BLaER1 treated with 17β-estradiol and CSF1 and Interleukin-3, amounts not matched to agents 10 nM and 100 nM (cell line): ENCODE measurements at regions not wholly inside any gene's neighbourhood (a gene's known extent, or its start where the extent isn't known, plus 50 kb on each side); places are given as distances from the start of the nearest gene placed in this dataset.

Experiments used
- H3K27ac ChIP-seq, 11 experiments: shearing (Covaris generic); formaldehyde crosslinking; 2 replicates each; pipeline ENCODE4 v1.8.1; 2022
- H3K27me3 ChIP-seq, 11 experiments: shearing (Covaris generic); formaldehyde crosslinking; 2 replicates each; pipeline ENCODE4 v1.8.1; 2022
- H3K36me3 ChIP-seq, 11 experiments: shearing (Covaris generic); formaldehyde crosslinking; 2 replicates each; pipeline ENCODE4 v1.8.1; 2022
- H3K4me1 ChIP-seq, 10 experiments: shearing (Covaris generic); formaldehyde crosslinking; 2 replicates each; pipeline ENCODE4 v1.8.1; 2022
- H3K4me2 ChIP-seq, 11 experiments: shearing (Covaris generic); formaldehyde crosslinking; 2 replicates each; pipeline ENCODE4 v1.8.1; 2022
- H3K4me3 ChIP-seq, 10 experiments: shearing (Covaris generic); formaldehyde crosslinking; 2 replicates each; pipeline ENCODE4 v1.8.1; 2022
- H3K9ac ChIP-seq, 11 experiments: shearing (Covaris generic); formaldehyde crosslinking; 2 replicates each; pipeline ENCODE4 v1.8.1; 2022
- H3K9me3 ChIP-seq, 11 experiments: shearing (Covaris generic); formaldehyde crosslinking; replicated peaks in 1 of 11; 2 replicates each; pipeline ENCODE4 v1.8.1; 2022
- H4K20me1 ChIP-seq, 11 experiments: shearing (Covaris generic); formaldehyde crosslinking; 2 replicates each; pipeline ENCODE4 v1.8.1; 2022
- Cebpa-rat ChIP-seq, 11 experiments: shearing (Covaris generic); IDR thresholded peaks; 2 replicates each; pipeline ENCODE4 v1.8.1; 2022

DNA sequence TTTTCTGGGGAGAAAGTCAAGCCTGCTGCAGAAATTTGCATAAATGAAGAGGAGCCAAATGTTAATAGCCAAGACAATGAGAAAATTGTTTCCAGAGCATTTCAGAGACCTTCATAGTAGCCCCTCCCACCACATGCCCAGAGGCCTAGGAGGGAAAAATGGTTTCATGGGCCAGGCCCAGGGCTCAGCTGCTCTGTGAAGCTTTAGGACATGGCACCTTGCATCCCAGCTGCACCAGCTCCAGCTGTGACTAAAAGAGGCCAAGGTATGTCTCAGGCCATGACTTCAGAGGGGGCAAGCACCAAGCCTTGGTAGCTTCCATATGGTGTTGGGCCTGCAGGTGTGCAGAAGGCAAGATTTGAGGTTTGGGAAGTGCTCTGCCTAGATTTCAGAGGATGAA is 258.8 kb upstream of the SATB1 start:
- Histone ChIP-seq H3K36me3 (0 out of 22 replicates have a peak, but pooled peaks cover 0 to 3% (median 0%) of the 10 kb centered on the region in 11 experiments), H3K27me3 (no peaks in the 10 kb centered on the region), H3K4me1 (peaks cover 0 to 7% (median 0%) of the 10 kb centered on the region in 10 experiments; a peak in 5 of 20 replicates), H3K4me2 (no peak overlapping the region), H3K27ac (no peak overlapping the region), H3K4me3 (no peak overlapping the region), H4K20me1 (no peaks in the 10 kb centered on the region), H3K9ac (no peak overlapping the region), H3K9me3 (peaks cover 8 to 12% (median 9%) of the 10 kb centered on the region in 11 experiments; a peak in 19 of 22 replicates)
- TF ChIP-seq Cebpa-rat (IDR thresholded peaks at IDR 0.05), result no peak

GRCh38 chr3:18681818-18682345 is 256.7 kb upstream of the SATB1 start:
- peaks cover 8 to 12% (median 9%) of the 10 kb centered on the region in 11 experiments; a peak in 19 of 22 replicates for H3K9me3 ChIP-seq
- no peak overlapping the region for H3K27ac ChIP-seq
- peaks cover 0 to 7% (median 0%) of the 10 kb centered on the region in 10 experiments; a peak in 5 of 20 replicates for H3K4me1 ChIP-seq
- no peak overlapping the region for H3K4me2 ChIP-seq
- no peaks in the 10 kb centered on the region for H3K27me3 ChIP-seq
- H3K36me3 ChIP-seq, result 0 out of 22 replicates have a peak, but pooled peaks cover 0 to 3% (median 0%) of the 10 kb centered on the region in 11 experiments
- no peak overlapping the region for H3K4me3 ChIP-seq
- H3K9ac ChIP-seq, result no peak overlapping the region
- no peaks in the 10 kb centered on the region for H4K20me1 ChIP-seq
- no peak for TF ChIP-seq Cebpa-rat (IDR thresholded peaks at IDR 0.05)

- Histone ChIP-seq H3K27ac (peak overlapping the region in 1 of 11 experiments; percentile 4; a peak in 1 of 22 replicates), H4K20me1 (no peaks in the 10 kb centered on the region), H3K4me2 (peak overlapping the region in 2 of 11 experiments; percentile 33 to 41; a peak in 3 of 22 replicates), H3K4me3 (no peak overlapping the region), H3K9ac (no peak overlapping the region), H3K36me3 (0 out of 22 replicates have a peak, but pooled peaks cover 0 to 3% (median 0%) of the 10 kb centered on the region in 11 experiments), H3K27me3 (no peaks in the 10 kb centered on the region), H3K9me3 (peaks cover 8 to 12% (median 9%) of the 10 kb centered on the region in 11 experiments; a peak in 19 of 22 replicates), H3K4me1 (peaks cover 0 to 7% (median 0%) of the 10 kb centered on the region in 10 experiments; a peak in 5 of 20 replicates)
- TF ChIP-seq Cebpa-rat (IDR thresholded peaks at IDR 0.05), result no peak
Observed at GRCh38 chr3:18680758-18681157, 255.6 kb upstream of the SATB1 start.

DNA sequence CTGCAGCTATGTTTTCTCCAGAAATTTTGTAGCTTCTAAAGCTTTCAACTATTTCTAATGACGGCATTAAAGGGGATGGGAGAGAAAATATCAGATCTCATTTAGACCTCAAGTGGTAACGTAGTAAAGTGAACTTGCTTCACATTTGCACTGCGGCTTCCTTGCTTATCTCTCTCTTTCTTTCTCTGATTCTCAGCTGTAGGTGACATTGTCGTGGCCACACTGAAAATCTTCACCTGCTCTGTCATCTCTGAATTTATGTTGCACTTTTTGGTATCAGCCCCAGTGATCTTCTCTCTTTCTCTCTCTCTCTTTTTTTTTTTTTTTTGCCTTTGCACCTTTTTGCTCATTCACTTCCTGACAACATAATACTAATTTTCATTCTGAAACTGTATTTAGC is 254.1 kb upstream of the SATB1 start:
- H4K20me1 ChIP-seq, result no peaks in the 10 kb centered on the region
- H3K4me1 ChIP-seq, result peaks cover 0 to 7% (median 0%) of the 10 kb centered on the region in 10 experiments; a peak in 5 of 20 replicates
- TF ChIP-seq Cebpa-rat (IDR thresholded peaks at IDR 0.05), result no peak
- no peak overlapping the region for H3K27ac ChIP-seq
- H3K9ac ChIP-seq, result no peak overlapping the region
- H3K27me3 ChIP-seq, result no peaks in the 10 kb centered on the region
- no peak overlapping the region for H3K4me2 ChIP-seq
- H3K4me3 ChIP-seq, result no peak overlapping the region
- H3K9me3 ChIP-seq, result peaks cover 5 to 7% (median 6%) of the 10 kb centered on the region in 11 experiments; a peak in 18 of 22 replicates
- 0 out of 22 replicates have a peak, but pooled peaks cover 0 to 3% (median 0%) of the 10 kb centered on the region in 11 experiments for H3K36me3 ChIP-seq

DNA sequence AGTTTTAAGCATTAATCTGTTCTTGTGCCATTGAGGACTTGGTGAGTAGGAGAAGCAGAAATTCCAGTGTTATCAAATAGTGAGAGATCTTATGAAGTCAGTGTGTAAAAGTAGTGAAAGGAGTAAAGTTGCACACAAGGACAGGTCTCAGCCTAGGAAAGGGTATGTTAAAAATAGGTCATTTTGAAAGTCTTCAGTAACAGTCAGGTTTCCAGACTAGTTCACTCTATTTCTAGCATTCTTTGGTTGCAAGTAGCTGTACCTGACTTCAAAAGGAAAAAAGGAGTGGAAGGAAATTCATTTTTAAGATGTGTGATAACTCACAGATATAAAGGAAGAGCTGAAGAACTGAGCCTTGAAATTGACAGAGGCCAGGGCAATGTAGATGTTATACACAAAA is 250.1 kb upstream of the SATB1 start:
- H3K4me2 ChIP-seq, result no peak overlapping the region
- no peak for TF ChIP-seq Cebpa-rat (IDR thresholded peaks at IDR 0.05)
- no peak overlapping the region for H3K27ac ChIP-seq
- H3K36me3 ChIP-seq, result no peaks in the 10 kb centered on the region
- no peaks in the 10 kb centered on the region for H3K9me3 ChIP-seq
- no peak overlapping the region for H3K4me3 ChIP-seq
- H3K27me3 ChIP-seq, result no peaks in the 10 kb centered on the region
- no peak overlapping the region for H3K9ac ChIP-seq
- no peaks in the 10 kb centered on the region for H3K4me1 ChIP-seq
- no peaks in the 10 kb centered on the region for H4K20me1 ChIP-seq

DNA sequence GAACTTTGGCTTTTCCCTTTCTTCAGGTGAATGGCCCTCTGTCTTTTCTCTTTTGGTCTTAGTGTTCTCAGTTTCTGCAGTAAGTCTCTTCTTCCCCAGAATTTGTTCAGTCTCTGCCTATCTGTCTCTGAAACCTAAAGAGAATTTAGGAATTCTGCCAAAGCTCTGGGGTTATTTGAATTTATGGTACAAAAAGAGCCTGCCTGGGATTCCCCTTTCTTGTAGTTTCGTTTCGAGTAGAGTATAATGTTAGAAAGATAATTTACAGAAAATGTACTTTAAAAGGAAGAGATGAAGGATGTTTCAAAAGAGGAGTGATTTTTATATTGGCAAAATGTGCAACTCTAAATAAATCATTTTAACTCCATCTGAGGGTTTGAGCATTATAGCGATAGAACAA is 247.4 kb upstream of the SATB1 start:
- H3K27ac ChIP-seq, result no peak overlapping the region
- no peaks in the 10 kb centered on the region for H4K20me1 ChIP-seq
- no peaks in the 10 kb centered on the region for H3K27me3 ChIP-seq
- H3K4me3 ChIP-seq, result no peak overlapping the region
- H3K9me3 ChIP-seq, result no peaks in the 10 kb centered on the region
- TF ChIP-seq Cebpa-rat (IDR thresholded peaks at IDR 0.05), result no peak
- no peak overlapping the region for H3K9ac ChIP-seq
- H3K36me3 ChIP-seq, result no peaks in the 10 kb centered on the region
- H3K4me1 ChIP-seq, result no peaks in the 10 kb centered on the region
- no peak overlapping the region for H3K4me2 ChIP-seq

- Histone ChIP-seq H3K9ac (no peak overlapping the region), H3K9me3 (no peaks in the 10 kb centered on the region), H3K4me1 (no peaks in the 10 kb centered on the region), H3K36me3 (no peaks in the 10 kb centered on the region), H3K27me3 (no peaks in the 10 kb centered on the region), H3K4me2 (no peak overlapping the region), H3K27ac (no peak overlapping the region), H4K20me1 (no peaks in the 10 kb centered on the region), H3K4me3 (no peak overlapping the region)
- no peak for TF ChIP-seq Cebpa-rat (IDR thresholded peaks at IDR 0.05)
Observed at GRCh38 chr3:18670759-18671158, 245.6 kb upstream of the SATB1 start.

- no peak overlapping the region for H3K27ac ChIP-seq
- no peak overlapping the region for H3K4me3 ChIP-seq
- H3K9me3 ChIP-seq, result no peaks in the 10 kb centered on the region
- H3K4me1 ChIP-seq, result no peaks in the 10 kb centered on the region
- no peak overlapping the region for H3K4me2 ChIP-seq
- no peaks in the 10 kb centered on the region for H3K36me3 ChIP-seq
- no peak overlapping the region for H3K9ac ChIP-seq
- H3K27me3 ChIP-seq, result no peaks in the 10 kb centered on the region
- TF ChIP-seq Cebpa-rat (IDR thresholded peaks at IDR 0.05), result no peak
- no peaks in the 10 kb centered on the region for H4K20me1 ChIP-seq
Observed at GRCh38 chr3:18669374-18669773, 244.2 kb upstream of the SATB1 start.

DNA sequence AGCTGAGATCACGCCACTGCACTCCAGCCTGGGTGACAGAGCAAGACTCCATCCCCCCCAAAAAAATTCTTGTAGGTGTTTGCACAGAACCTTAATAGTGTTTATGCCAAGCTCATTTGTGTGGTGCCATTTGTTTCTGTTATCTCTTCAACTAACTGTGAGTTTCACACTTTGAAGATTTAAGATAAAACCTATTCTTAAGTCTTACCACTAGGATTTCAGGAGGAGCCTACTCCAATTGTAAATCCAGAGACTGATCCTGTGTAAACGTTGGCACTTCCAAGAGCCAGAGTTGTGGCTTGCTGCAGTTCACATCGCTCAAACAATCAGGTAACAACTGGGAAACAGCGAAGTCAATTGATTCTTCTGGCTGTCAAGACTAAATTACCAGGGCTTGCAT is 242.4 kb upstream of the SATB1 start:
- no peaks in the 10 kb centered on the region for H3K27me3 ChIP-seq
- no peaks in the 10 kb centered on the region for H3K36me3 ChIP-seq
- no peaks in the 10 kb centered on the region for H3K4me1 ChIP-seq
- no peak overlapping the region for H3K9ac ChIP-seq
- H3K27ac ChIP-seq, result no peak overlapping the region
- H3K9me3 ChIP-seq, result no peaks in the 10 kb centered on the region
- no peak overlapping the region for H3K4me3 ChIP-seq
- H4K20me1 ChIP-seq, result no peaks in the 10 kb centered on the region
- TF ChIP-seq Cebpa-rat (IDR thresholded peaks at IDR 0.05), result no peak
- no peak overlapping the region for H3K4me2 ChIP-seq

DNA sequence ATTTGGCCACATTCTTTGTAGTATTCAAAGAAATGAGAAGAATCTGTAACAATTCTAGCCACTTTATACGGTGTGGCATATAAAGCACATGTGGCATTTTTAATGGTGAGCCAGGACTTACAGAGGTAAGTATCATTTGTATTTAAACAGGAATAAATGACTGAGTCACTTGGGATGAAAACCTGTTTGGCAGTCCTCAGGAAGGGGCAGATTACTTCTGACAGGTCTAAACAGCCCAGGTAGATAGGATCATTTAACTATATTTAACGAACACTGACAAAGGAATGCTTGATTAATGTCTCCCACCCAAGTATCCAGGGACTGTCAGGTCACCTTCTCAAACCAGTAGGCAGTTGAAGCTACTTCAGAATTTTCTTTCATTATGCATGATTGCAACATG is 241.5 kb upstream of the SATB1 start:
- Histone ChIP-seq H3K9me3 (no peaks in the 10 kb centered on the region), H3K4me3 (no peak overlapping the region), H4K20me1 (no peaks in the 10 kb centered on the region), H3K36me3 (no peaks in the 10 kb centered on the region), H3K9ac (no peak overlapping the region), H3K27ac (no peak overlapping the region), H3K4me1 (no peaks in the 10 kb centered on the region), H3K4me2 (no peak overlapping the region), H3K27me3 (no peaks in the 10 kb centered on the region)
- no peak for TF ChIP-seq Cebpa-rat (IDR thresholded peaks at IDR 0.05)
